Caki2 (cell line): ENCODE measurements at regions not wholly inside any gene's neighbourhood (a gene's known extent, or its start where the extent isn't known, plus 50 kb on each side); places are given as distances from the start of the nearest gene placed in this dataset.

Source experiments
- DNase-seq: peaks from one replicate; pipeline ENCODE4 v3.0.0-alpha.2; 2015; ENCODE audit warnings: low read depth
- in situ Hi-C: cut with HindIII; loops from 2 replicates; pipeline ENCODE4 v1.10.0; 2016; ENCODE audit warnings: low sequenced_read_pairs, low pct_unique_long_range_greater_than_20kb, mixed read lengths

DNA sequence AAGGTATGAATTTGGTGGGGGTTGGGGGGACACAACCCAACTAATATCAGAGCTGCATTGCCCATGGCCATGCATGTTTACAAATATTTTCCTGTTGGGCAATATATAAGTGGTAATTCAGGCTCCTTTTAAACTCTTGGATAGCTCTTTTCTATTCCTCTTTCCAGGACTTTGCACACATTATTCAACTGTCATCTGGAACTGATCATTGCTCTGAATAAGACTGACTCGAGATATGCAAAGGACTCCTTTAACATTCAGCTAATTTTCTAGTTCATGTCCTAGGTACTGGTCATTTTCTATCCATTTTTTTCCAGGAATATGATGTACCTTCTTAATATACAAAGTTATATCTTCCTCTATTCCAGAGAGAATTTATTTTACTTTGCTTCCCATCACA is 89.5 kb upstream of the STK32A start:
- in situ Hi-C loops, result no loop called here
- no peak for DNase-seq

DNA sequence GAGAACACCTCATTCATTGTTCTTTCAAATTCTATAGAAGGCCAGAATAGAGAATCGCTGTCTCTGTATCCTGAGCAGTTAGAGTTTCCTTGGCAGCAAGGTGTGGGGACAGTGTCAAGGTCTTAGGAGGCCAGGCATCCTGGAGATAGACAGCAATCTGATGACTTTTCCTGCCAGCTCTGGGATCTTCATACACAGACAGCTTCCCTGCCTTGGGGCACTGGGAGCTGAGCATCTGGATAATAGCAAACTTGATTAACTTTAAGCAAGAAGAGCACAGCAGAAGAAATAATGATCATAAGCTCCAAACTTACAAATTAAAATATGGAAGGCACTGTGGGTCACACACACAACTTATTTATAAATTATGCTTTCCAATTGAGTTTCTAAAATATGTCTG is 86.1 kb upstream of the STK32A start:
- DNase-seq, result no peak
- in situ Hi-C loops, result no loop called here

DNA sequence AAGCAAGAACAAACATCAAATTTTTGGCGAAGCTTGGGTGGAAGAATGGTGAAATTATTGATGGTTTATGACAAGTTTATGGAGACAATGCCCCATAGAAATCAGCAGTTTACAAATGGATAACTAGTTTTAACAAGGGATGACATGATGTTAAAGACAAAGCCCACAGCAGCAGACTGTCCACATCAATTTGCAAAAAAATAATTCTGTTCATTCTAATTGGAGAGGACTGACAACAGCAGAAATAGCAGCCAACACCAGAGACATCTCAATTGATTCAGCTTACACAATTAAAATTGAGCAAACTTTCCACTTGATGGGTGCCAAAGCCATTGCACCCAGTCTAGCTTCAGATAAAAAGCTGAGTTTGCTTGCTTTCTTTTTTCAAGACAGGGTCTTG is 82.7 kb upstream of the STK32A start:
- in situ Hi-C loops, result no loop called here
- no peak for DNase-seq

DNA sequence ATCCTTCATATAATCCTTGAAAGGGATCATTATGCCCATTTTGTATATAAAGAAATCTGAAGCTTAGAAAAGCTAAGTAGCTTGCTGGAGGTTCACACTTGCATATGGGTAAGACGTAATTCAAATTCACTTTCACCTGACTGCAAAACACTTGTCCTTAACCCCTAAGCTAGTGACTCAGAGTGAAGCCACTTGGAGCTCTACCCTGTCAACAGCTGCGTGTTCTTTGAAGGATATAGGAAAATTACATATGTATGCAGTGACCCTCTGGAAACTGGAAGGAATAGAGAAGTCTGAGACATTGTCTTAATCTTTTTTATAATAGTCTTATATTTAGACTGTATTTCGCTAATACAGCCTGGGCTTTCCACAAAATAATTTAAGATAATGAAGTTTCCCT is 80.0 kb upstream of the STK32A start:
- DNase-seq, result no peak
- in situ Hi-C loops, result no loop called here

DNA sequence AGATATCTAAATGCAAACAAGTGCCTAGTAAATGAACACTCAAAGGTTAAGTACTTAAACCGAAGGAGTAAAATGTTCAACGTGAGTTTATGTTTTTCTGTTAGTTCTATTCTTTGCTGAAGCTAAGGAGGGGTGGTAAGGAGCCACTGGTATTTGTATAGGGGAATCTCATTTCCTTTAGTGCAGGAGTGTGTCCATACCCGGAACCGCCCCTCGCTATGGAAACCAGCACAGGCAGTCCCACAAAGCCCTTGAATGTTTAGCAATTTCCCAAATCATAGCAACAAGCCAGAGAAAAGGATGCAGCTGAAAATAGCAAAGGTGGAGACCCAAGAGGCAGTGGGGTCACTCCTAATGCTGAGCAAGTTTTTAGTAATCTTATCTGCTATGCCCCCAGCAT is 78.8 kb upstream of the STK32A start:
- no peak for DNase-seq
- in situ Hi-C loops, result no loop called here

DNA sequence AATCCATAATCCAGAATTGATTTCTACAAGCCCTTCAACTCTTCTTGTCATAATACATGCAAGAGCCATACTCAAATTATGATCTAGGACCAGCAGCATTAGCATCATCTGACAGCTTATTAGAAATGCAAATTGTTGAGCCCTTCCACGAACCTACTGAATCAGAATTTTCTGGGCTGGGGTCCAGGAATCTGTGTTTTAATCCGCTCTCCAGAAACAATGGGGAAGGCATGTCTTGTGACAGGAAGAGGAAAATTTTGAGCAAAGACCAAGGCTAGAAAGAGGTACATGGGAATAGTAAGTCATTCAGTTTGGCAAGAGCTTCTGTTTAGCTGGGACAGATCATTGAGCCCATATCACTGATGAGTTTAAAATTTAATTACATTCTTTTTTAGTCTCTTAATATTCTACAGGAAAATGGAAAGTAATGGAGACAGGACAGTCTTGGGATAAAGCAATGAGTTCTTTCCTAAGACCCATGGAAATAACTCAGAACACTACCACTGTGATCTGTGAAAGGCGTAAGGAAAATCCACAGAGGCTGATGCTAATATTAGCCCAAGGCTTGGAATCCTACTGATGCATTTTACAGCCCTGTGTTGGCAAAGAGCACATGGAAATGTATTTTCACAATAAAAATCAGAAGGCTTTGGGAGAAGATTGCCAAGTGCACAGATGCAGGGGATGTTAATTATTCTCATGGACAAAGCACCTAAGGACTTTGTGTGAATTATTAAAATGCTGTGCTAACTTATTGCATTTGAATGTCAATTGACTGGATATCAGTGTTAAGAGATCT is 73.7 kb upstream of the STK32A start:
- in situ Hi-C loops, result no loop called here
- no peak for DNase-seq

DNA sequence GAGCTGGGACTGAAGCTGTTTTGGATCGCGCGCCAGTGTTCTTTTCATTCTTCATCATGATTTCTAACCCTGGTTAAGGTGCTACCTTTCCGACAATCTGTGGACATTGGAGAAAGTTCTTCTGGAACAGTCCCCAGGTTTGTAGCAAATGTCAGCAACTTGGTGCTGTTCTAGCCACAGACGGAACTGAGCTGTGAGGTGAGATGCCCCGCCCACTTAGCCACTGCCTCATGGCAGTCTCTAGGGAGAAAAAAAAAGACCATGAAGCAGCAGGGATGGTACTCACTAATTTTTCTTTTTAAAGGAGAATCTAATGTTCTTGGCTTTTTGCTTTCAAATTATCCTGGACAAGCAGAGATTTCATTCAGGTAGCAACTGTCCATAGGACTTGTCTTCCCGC is 72.1 kb upstream of the STK32A start:
- in situ Hi-C loops, result no loop called here

DNA sequence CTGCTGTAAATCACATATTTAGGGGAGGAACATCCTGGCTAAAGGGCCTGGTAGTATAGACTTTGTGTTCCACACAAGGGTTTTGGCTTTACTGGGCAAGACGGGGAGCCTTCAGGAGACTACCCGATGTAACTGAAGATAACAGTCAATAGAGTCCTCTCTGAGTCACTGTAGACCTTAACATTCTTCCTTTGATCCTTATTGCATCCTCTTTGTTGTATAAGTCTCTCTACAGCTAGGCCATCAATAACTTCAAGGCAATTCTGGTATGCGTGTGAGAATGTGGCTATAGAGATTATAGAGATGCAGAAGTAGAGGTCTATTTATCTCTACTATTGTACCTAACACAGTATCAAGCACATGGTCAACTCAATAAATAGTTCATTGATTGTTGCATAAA is 67.3 kb upstream of the STK32A start:
- in situ Hi-C loops, result no loop called here

More for the DNA sequence above, 72.1 kb upstream of the STK32A start:
- DNase-seq, result no peak

DNA sequence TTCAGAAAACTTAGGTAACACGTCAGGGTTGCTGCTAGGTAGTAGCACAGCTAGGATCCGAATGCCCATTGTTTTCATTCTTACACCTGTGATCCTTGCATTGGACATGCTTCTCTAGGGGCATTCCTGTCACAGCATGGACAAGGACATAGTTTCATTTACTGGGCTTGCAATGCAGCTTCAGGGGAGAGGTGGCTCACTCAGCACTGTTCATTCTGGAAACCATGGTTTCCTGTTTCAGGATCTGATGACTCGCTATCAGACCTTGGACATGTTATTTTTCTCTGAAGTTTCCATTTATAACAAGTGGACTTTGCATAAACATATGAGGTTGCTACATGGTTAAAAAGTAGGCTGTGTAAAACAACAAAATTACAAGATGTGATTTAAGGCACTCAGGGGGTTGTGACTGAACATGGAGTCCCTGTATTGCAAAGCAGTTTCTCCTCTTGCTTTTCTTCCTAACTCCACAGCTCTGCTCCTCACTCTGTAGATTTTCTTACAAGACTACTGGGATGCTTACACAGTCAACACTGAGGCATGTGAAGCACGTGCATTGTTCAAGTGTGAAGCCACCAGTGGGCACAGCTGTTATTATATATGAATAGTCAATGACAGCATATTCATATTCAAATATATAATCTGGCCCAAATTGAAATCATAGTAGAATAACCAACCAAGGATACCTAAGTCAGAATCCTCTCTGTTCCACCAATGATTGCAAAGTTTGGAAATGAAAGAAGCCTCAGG is 66.1 kb upstream of the STK32A start:
- in situ Hi-C loops, result no loop called here
- peak; percentile 39 for DNase-seq

More for the DNA sequence above, 67.3 kb upstream of the STK32A start:
- no peak for DNase-seq

DNA sequence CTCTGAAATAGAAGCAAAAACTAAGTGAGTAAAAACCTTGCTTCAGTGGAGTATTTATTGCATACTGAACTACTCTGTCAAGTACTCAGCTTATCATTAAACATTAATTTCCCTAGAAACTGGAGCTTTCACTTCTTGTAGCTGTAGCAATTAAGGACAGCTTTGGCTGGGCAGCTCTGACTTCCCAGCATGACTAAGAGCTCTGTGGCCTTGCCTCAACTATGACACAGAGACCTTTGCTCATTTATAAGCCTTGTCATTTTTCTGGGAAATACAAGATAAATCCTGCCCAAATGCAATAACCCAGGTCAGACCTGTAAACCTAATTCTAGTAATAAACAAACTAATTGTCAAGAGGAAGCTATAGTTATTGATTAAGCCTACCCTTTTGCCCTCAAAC is 65.4 kb upstream of the STK32A start:
- in situ Hi-C loops, result no loop called here

DNA sequence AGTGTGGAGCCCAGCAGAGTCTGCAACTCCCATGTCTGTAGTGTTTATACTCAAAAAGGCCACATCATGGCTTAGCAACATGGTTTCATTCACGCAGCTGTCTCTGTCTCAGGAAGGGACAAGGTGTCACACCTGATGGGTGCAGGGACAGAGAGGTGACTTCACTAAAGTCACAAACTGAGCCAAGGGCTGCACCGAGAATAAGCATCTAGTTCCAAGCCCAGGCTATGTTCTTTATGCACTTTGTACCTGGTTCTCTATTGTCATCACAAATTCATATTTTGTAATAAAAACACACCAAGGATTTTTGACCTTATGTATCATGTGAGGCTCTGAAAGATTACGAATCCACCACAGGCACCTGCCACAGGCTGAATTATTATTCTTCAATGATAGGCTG is 64.9 kb upstream of the STK32A start:
- no peak for DNase-seq
- in situ Hi-C loops, result no loop called here

More for the DNA sequence above, 65.4 kb upstream of the STK32A start:
- peak; percentile 54 for DNase-seq

DNA sequence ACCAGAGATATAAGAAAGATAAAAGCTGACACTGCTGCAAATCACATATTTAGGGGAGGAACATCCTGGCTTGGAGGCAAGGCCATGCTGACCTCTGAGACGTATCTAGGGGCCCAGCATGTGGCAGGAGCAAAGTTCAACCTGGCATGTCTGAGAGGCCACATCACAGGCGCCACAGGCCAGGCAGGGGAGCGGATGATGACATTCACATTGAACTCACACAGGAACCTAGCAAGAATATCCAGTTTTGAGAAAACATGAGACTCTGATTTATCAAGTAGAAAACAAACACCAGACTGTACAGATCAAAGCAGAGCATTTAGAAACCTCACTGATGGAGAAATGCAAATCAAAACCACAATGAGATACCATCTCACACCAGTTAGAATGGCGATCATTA is 64.2 kb upstream of the STK32A start:
- no peak for DNase-seq
- in situ Hi-C loops, result no loop called here

DNA sequence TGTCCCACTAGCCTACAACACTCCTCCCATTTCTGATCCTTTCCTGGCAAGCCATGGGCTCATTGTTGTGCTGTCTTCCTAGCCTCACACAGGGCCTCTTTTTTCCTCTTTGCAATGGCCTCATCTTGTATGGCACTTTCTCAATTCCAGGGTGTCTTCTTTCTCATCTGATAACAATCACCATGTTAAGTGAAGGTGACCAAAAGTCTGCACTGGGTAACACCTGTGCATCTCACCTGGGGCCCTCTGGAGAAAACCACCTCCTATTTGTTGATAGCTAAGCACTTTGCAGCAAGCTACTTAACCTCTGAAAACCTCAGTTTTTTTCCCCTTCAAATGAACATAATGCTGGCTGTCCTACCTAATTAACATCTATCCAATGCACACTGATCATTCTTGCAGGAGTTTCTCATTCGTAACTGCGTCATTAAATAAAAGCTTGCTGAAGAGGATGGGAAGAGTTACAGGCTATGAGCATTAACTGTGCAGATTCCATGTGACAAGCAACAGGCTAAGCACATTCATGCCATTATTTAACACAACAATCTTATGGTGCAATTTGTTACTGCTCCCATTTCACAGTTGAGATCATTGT is 60.1 kb upstream of the STK32A start:
- DNase-seq, result no peak
- in situ Hi-C loops, result no loop called here

DNA sequence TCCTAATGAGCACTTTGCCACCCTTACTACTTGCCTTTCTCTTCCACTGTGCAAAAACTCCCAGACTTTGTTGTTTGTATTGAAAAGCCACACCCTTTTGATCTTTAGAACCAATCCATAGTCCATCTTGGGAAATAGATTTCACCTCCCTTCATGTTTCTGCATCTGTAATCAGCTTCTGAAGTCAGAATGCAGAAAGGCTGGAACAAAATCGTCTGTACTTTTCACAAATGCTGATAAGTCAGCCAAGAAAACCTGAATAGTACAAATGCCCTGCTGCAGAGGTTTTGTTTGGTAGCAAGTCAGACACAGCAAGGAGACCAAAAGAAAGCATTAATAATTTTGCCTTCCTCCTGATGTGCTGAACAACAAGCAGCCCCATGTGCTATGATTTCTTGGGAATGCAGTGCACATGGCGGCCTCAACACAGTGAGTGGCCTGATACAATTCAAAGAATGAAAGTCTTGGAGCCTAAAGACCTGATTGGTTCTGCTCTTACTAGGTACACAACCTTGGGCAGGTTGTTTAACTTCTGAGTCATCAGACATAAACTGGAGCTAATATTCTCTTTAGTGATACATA is 59.2 kb upstream of the STK32A start:
- no peak for DNase-seq
- in situ Hi-C loops, result no loop called here

DNA sequence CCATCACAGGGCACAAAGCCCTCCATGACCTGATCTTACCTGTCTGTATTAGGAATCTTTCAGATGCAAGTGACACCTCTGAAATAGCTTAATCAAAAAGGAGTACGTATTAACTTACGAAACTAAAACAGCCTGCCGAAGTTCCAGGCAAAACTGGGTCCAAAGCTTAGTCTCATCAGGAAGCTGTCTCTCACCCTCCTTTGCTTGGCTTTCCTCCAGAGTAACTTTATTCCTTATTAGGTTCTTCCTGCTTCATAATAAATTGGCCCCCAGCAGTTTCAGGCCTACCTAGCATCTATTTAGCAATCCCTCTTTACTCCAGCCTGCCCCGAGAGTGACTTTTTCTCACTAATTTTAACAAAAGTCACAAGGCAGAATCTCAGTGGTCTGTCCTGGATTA is 58.4 kb upstream of the STK32A start:
- DNase-seq, result no peak
- in situ Hi-C loops, result no loop called here

DNA sequence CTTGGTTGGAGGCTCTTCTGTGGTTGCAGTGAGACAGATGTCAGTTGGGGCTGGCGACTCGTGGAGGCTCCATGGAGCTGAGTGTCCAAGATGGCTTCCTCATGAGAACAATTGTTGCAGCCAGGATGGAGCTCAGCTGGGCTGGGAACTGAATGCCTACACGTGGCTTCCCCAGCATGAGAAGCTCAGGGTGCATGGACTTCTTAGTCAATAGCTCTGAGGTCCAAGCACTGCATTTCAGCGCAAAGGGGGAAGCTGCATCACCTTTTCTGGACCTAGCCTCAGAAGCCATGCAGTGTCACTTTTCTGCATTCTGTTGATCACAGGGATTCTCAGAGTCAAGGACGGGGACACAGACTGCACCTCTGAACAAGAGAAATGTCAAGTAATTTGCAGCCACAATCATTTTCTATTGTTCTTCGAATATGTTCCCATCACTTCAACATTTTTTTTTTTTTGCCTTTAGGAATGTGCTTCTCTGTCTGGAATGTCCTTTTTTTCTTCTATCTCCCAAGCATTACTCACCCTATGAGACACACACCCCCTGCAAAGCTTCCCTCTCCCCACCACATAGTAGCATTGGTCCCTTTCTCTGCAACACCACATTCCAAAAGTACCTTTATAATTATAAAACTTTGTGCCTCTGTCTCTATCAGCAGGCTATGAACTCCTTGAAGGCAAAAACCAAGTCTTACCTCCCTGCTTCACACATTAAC is 57.5 kb upstream of the STK32A start:
- in situ Hi-C loops, result no loop called here
- no peak for DNase-seq

DNA sequence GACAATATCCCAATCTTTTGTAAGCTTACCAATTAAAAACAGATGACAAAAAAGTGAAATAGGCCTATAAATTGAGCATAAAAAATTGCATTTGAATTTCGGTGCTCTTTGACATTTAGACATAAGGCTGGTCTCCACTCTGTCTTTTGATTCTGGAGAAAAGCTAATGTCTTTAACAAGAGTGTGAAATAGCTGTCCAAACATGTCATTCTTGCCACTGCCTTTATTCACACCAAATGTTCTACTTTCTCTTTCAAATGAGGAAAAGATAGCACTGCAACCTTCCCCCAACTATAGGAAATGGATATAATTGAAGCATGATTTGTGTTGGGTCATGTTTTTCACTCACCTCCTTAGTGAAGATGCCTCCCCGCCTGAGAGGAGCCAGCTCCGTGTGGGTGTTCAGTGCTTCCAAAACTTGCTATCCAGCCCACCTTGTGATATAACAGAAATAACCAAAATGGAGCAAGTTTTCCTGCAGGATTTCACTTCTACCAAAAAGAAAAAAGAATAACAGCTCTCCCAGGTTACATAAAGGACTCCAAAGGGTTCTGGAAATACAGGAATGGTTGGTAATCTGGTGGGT is 55.2 kb upstream of the STK32A start:
- no peak for DNase-seq
- in situ Hi-C loops, result no loop called here

DNA sequence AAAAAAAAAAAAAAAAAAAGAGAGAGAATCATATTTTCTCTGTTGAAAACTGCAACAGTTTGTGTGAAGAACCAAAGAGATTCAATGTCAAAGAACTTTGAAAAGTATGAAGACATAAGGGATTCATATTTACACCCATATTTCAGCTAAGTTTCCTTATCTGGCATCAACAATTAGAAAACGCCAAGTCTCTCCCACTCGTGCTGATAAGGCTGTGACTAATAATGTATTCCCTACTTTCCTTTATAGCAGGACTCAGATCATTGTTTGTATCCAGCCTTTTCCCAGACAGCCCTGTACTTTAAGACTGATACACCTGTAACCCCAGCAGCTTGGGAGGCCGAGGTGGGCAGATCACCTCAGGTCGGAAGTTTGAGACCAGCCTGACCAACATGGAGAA is 54.1 kb upstream of the STK32A start:
- in situ Hi-C loops, result no loop called here

More for the DNA sequence above, 54.1 kb upstream of the STK32A start:
- no peak for DNase-seq
